Panc1 (cell line): ENCODE measurements at regions not wholly inside any gene's neighbourhood (a gene's known extent, or its start where the extent isn't known, plus 50 kb on each side); places are given as distances from the start of the nearest gene placed in this dataset.

Experiments used
- ATAC-seq: fragments of 200-7000 bp; cut with Tn5 transposase; 2 replicates; pipeline ENCODE4 v1.9.1; 2020; ENCODE audit warnings: mild to moderate bottlenecking, moderate library complexity
- BruUV-seq: library from RNA; stranded (reverse); fragments of 400-500 nt; replicated peaks from 2 replicates; lab custom pipeline; 2021; lab: Mats Ljungman, UMichigan
- CTCF ChIA-PET: fragments of 300-600 bp; sonication (Branson Sonifier 250); formaldehyde crosslinking; loops from one replicate; lab custom pipeline; 2022; ENCODE audit warnings: antibody characterized with exemption; lab: Charles Lee
- POLR2A ChIA-PET: fragments of 300-600 bp; sonication (Branson Sonifier 250); formaldehyde crosslinking; loops from one replicate; lab custom pipeline; 2022; ENCODE audit warnings: antibody characterized with exemption; lab: Charles Lee
- DNase-seq: peaks from one replicate; pipeline ENCODE4 v3.0.0-alpha.2; 2010; ENCODE audit warnings: low read depth, low spot score
- H3K27ac ChIP-seq: 2 replicates; pipeline ENCODE4 v1.5.1; 2011; ENCODE audit warnings: mild to moderate bottlenecking, low read length, inconsistent platforms
- H3K27me3 ChIP-seq: fragments of 200-500 bp; sonication (Bioruptor generic); 2 replicates; pipeline ENCODE4 v1.6.0; 2014; ENCODE audit warnings: low read length, inconsistent platforms; ENCODE audit not compliant: control insufficient read depth, insufficient read depth
- H3K36me3 ChIP-seq: fragments of 200-500 bp; sonication (Bioruptor generic); 2 replicates; pipeline ENCODE4 v1.5.1; 2014; ENCODE audit warnings: inconsistent platforms, mild to moderate bottlenecking, low read length, moderate library complexity; ENCODE audit not compliant: control insufficient read depth, insufficient read depth
- H3K4me1 ChIP-seq: 2 replicates; pipeline ENCODE4 v1.5.1; 2011; ENCODE audit warnings: inconsistent platforms, mild to moderate bottlenecking, low read length, moderate library complexity; ENCODE audit not compliant: control insufficient read depth, insufficient read depth
- H3K4me3 ChIP-seq, 2 experiments: 2 replicates each; pipeline ENCODE4 v1.5.1; 2011 to 2012; ENCODE audit warnings: low read depth in 2 of 2, low read length in 2 of 2, mild to moderate bottlenecking in 2 of 2, inconsistent platforms in 1 of 2, moderate library complexity in 1 of 2
- H3K9me3 ChIP-seq: fragments of 200-500 bp; sonication (Bioruptor generic); 2 replicates; pipeline ENCODE4 v1.5.1; 2014; ENCODE audit warnings: low read depth, mild to moderate bottlenecking, inconsistent platforms, low read length, moderate library complexity; ENCODE audit not compliant: control insufficient read depth, insufficient read depth
- CTCF ChIP-seq: fragments of 450-650 bp; IDR thresholded peaks from 2 replicates; pipeline ENCODE4 v1.5.1; 2017; ENCODE audit warnings: mild to moderate bottlenecking
- POLR2AphosphoS5 ChIP-seq: IDR thresholded peaks from 2 replicates; pipeline ENCODE4 v1.6.1; 2012; ENCODE audit warnings: mild to moderate bottlenecking, low read depth, low read length, moderate library complexity
- REST ChIP-seq, 2 experiments: IDR thresholded peaks; 2 replicates each; pipeline ENCODE4 v1.6.1; 2011 to 2012; ENCODE audit warnings: low read depth in 2 of 2, control low read depth in 1 of 2, low read length in 1 of 2, mild to moderate bottlenecking in 1 of 2, moderate library complexity in 1 of 2; ENCODE audit not compliant: insufficient read depth in 1 of 2
- SIN3A ChIP-seq: IDR thresholded peaks from 2 replicates; pipeline ENCODE4 v1.6.1; 2012; ENCODE audit warnings: low read depth, mild to moderate bottlenecking, low read length, moderate library complexity, borderline replicate concordance; ENCODE audit not compliant: insufficient read depth
- TCF7L2 ChIP-seq: IDR thresholded peaks from 2 replicates; pipeline ENCODE4 v1.6.1; 2011; ENCODE audit warnings: mild to moderate bottlenecking, low read depth, low read length, inconsistent platforms
- in situ Hi-C: cut with HindIII; loops from 2 replicates; pipeline ENCODE4 v1.10.0; 2016; ENCODE audit warnings: low sequenced_read_pairs, low pct_unique_long_range_greater_than_20kb
- intact Hi-C: fragments of 100-400 bp; cut with micrococcal nuclease; formaldehyde crosslinking; loops from one replicate; pipeline ENCODE4 v1.10.0; 2022; ENCODE audit not compliant: unreplicated experiment

- no peaks in the 10 kb centered on the region for H3K9me3 ChIP-seq
- no peak overlapping the region for H3K4me3 ChIP-seq
- no peak for TF ChIP-seq TCF7L2
- TF ChIP-seq SIN3A = no peak
- TF ChIP-seq POLR2AphosphoS5 = no peak
- TF ChIP-seq REST (IDR thresholded peaks at IDR 0.05; ENCODE audit: insufficient read depth in 1 of 2, low read depth in 2 of 2, low read length in 1 of 2) = no peak
- TF ChIP-seq CTCF = no peak
- intact Hi-C loops = no loop called here
- ATAC-seq (no peak), DNase-seq (no peak)
- CTCF ChIA-PET = no interaction called here
- no peak overlapping the region for H3K27ac ChIP-seq
- in situ Hi-C loops = no loop called here
- POLR2A ChIA-PET = no interaction called here
- no peaks in the 10 kb centered on the region for H3K4me1 ChIP-seq
- H3K36me3 ChIP-seq = no peaks in the 10 kb centered on the region
- no peaks in the 10 kb centered on the region for H3K27me3 ChIP-seq
- no TSS peak for BruUV-seq
Measured at GRCh38 chr4:13992975-13993520, 365.5 kb upstream of the BOD1L1 start.

- no peaks in the 10 kb centered on the region for H3K4me1 ChIP-seq
Measured at GRCh38 chr4:13994016-13994415, 366.5 kb upstream of the BOD1L1 start.

More at GRCh38 chr4:13994016-13994415, 366.5 kb upstream of the BOD1L1 start:
- CTCF ChIA-PET = no interaction called here
- no TSS peak for BruUV-seq
- intact Hi-C loops (no loop called here), in situ Hi-C loops (no loop called here)
- DNase-seq (no peak), ATAC-seq (no peak)
- Histone ChIP-seq H3K4me3 (no peak overlapping the region), H3K9me3 (no peaks in the 10 kb centered on the region), H3K27me3 (no peaks in the 10 kb centered on the region), H3K36me3 (no peaks in the 10 kb centered on the region), H3K27ac (no peak overlapping the region)
- TF ChIP-seq TCF7L2 (no peak), CTCF (no peak), SIN3A (no peak), REST (IDR thresholded peaks at IDR 0.05; ENCODE audit: insufficient read depth in 1 of 2, low read depth in 2 of 2, low read length in 1 of 2) (no peak), POLR2AphosphoS5 (no peak)
- POLR2A ChIA-PET = no interaction called here
